CD4-positive, alpha-beta T cell (primary cell): ENCODE measurements at regions not wholly inside any gene's neighbourhood (a gene's known extent, or its start where the extent isn't known, plus 50 kb on each side); places are given as distances from the start of the nearest gene placed in this dataset.

ENCODE experiments used
- ATAC-seq: fragments of 200-7000 bp; cut with Tn5 transposase; one replicate; pipeline ENCODE4 v1.10.0; 2022; ENCODE audit warnings: mild to moderate bottlenecking; ENCODE audit not compliant: poor library complexity
- CTCF ChIA-PET: fragments of 350-600 bp; sonication (Branson Sonifier 250); formaldehyde crosslinking; loops from one replicate; lab custom pipeline; 2021; ENCODE audit warnings: antibody characterized with exemption, inconsistent platforms; lab: Charles Lee
- POLR2A ChIA-PET: fragments of 350-600 bp; sonication (Branson Sonifier 250); formaldehyde crosslinking; loops from one replicate; lab custom pipeline; 2021; ENCODE audit warnings: antibody characterized with exemption, inconsistent platforms; lab: Charles Lee
- DNase-seq, 14 experiments: peaks; one replicate each; pipeline ENCODE4 v3.0.0-alpha.2; 2013 to 2020; ENCODE audit warnings: mixed read lengths in 2 of 14
- H3K27ac ChIP-seq, 2 donors: one replicate each; pipeline versions ENCODE4 v1.5.1 to v1.7.0; 2013; ENCODE audit warnings: low read length in 2 of 2, low read depth in 1 of 2, mild to moderate bottlenecking in 1 of 2
- H3K27me3 ChIP-seq, 2 experiments: 1 replicate in 1 of 2; 2 replicates in 1 of 2; pipeline versions ENCODE4 v1.6.1 to v1.7.0; 2013; ENCODE audit warnings: low read length in 2 of 2, control low read depth in 1 of 2, mild to moderate bottlenecking in 1 of 2, moderate library complexity in 1 of 2; ENCODE audit not compliant: insufficient read depth in 2 of 2, control insufficient read depth in 1 of 2
- H3K36me3 ChIP-seq: one replicate; pipeline ENCODE4 v1.6.1; 2013; ENCODE audit warnings: low read length, control low read depth; ENCODE audit not compliant: insufficient read depth
- H3K4me1 ChIP-seq: one replicate; pipeline ENCODE4 v1.6.1; 2013; ENCODE audit warnings: low read length, control low read depth; ENCODE audit not compliant: insufficient read depth
- H3K4me3 ChIP-seq: one replicate; pipeline ENCODE4 v1.5.1; 2013; ENCODE audit warnings: mild to moderate bottlenecking, low read length, moderate library complexity
- H3K9me3 ChIP-seq, 2 experiments: 1 replicate in 1 of 2; 2 replicates in 1 of 2; pipeline versions ENCODE4 v1.6.1 to v1.7.0; 2013; ENCODE audit warnings: low read length in 2 of 2, mild to moderate bottlenecking in 2 of 2, control low read depth in 1 of 2, moderate library complexity in 1 of 2; ENCODE audit not compliant: control insufficient read depth in 1 of 2, insufficient read depth in 1 of 2
- H3K27ac Mint-ChIP-seq: one replicate; pipeline ENCODE4 v1.8.0; 2020; ENCODE audit warnings: mixed read lengths
- H3K27me3 Mint-ChIP-seq: one replicate; pipeline ENCODE4 v1.8.0; 2021; ENCODE audit warnings: mixed read lengths
- H3K36me3 Mint-ChIP-seq: one replicate; pipeline ENCODE4 v1.8.0; 2021; ENCODE audit warnings: low read depth, mixed read lengths
- H3K4me1 Mint-ChIP-seq: one replicate; pipeline ENCODE4 v1.8.0; 2021; ENCODE audit warnings: low read depth, mixed read lengths
- H3K4me3 Mint-ChIP-seq: one replicate; pipeline ENCODE4 v1.8.0; 2020; ENCODE audit warnings: mild to moderate bottlenecking, mixed read lengths
- H3K9me3 Mint-ChIP-seq: one replicate; pipeline ENCODE4 v1.8.0; 2020; ENCODE audit warnings: mixed read lengths
- intact Hi-C, 2 experiments: fragments of 100-400 bp; cut with DNase I in 1 of 2; cut with micrococcal nuclease in 1 of 2; formaldehyde crosslinking; loops; one replicate each; pipeline versions ENCODE4 v1.15.1 to v1.9.0; 2023 to 2025; cut with DNase I, micrococcal nuclease
- TF ChIP-seq, protein P1 (sequence below): fragments of 200-600 bp; IDR thresholded peaks from one replicate; pipeline ENCODE4 v1.8.0; 2022; ENCODE audit warnings: antibody characterized with exemption, mild to moderate bottlenecking

DNA sequence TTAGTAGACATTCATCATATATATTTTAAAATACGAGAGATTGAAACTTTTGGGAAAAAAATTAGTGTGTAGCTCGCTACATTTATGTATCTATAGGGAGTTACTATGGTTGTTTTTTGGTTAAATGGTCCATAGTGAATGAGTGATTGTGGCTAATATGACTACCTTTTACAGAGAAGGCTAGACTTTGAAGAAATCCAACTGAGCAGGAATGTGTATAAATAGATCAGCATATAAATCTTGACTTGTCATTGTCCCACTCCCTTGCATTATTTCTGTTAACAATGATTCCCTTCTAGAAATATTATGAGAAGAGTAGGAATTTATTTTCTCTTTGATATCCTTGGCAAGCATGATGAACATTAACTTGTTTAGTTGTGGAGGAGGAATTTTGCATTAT lies 737.8 kb upstream of the MAP3K7 start:
- no peak overlapping the region for H3K27ac ChIP-seq
- ChIA-PET CTCF (no interaction called here), POLR2A (no interaction called here)
- H3K36me3 ChIP-seq: no peaks in the 10 kb centered on the region
- no peaks in the 10 kb centered on the region for H3K9me3 ChIP-seq
- Mint-ChIP-seq H3K36me3 (no peaks in the 10 kb centered on the region), H3K27me3 (no peaks in the 10 kb centered on the region), H3K4me1 (no peaks in the 10 kb centered on the region), H3K4me3 (no peak overlapping the region), H3K9me3 (no peaks in the 10 kb centered on the region), H3K27ac (no peak overlapping the region)
- H3K4me3 ChIP-seq: no peak overlapping the region
- no peak for DNase-seq
- intact Hi-C loops: no loop called here
- TF ChIP-seq, protein P1, sequence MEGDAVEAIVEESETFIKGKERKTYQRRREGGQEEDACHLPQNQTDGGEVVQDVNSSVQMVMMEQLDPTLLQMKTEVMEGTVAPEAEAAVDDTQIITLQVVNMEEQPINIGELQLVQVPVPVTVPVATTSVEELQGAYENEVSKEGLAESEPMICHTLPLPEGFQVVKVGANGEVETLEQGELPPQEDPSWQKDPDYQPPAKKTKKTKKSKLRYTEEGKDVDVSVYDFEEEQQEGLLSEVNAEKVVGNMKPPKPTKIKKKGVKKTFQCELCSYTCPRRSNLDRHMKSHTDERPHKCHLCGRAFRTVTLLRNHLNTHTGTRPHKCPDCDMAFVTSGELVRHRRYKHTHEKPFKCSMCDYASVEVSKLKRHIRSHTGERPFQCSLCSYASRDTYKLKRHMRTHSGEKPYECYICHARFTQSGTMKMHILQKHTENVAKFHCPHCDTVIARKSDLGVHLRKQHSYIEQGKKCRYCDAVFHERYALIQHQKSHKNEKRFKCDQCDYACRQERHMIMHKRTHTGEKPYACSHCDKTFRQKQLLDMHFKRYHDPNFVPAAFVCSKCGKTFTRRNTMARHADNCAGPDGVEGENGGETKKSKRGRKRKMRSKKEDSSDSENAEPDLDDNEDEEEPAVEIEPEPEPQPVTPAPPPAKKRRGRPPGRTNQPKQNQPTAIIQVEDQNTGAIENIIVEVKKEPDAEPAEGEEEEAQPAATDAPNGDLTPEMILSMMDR: no peak
- no peaks in the 10 kb centered on the region for H3K4me1 ChIP-seq
- no peaks in the 10 kb centered on the region for H3K27me3 ChIP-seq
- no peak for ATAC-seq

DNA sequence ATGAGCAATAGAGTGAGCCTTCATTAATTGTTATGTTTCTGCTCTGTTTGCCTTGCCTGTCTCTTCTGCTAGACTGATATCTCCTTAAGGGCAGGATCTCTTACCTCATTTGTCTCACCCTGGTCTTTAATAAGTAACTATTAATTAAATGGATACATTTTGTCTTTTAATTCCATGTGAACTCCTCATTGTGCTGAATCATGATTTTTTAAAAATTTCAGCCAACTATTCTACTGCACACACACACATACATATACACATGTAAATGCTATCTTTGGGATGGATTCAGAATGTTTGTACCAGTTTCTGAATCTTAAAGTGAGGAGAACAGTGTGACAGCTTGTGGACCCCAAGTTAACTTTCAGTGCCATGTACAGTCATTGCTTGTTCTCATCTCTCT lies 731.1 kb upstream of the MAP3K7 start:
- POLR2A ChIA-PET: no interaction called here
- H3K4me1 Mint-ChIP-seq: no peaks in the 10 kb centered on the region
- TF ChIP-seq, protein P1: no peak

DNA sequence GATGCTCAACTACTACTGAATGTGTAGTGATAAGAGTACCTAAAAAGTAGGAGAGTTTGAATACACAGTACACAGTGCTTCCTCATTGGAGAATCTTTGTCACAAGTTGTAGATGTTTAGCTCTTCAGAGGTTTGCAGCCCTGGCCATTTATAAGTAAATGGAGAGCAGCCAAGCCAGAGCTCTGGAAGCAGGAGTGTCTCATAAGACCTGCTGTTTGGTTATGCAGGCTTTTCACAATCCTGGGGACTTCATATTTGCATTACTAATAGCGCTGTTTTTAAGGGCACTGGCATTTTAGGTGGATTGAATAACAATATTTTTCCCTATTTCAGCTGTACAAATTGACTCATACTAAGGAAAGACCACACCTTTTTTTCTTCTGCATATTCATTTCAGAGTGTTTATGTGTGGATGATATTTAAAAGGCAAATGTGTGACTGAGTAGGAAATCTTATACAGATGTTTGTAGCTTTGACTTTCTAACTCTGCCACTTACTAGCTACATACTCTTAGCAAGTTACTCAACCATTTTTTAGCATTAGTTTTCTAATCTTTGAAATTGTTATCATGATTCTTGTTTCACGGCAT lies 730.5 kb upstream of the MAP3K7 start:
- H3K36me3 ChIP-seq: no peaks in the 10 kb centered on the region
- H3K4me3 ChIP-seq: no peak overlapping the region
- ChIA-PET POLR2A (no interaction called here), CTCF (no interaction called here)
- intact Hi-C loops: no loop called here
- DNase-seq (no peak), ATAC-seq (no peak)
- no peaks in the 10 kb centered on the region for H3K9me3 ChIP-seq
- no peak overlapping the region for H3K4me3 Mint-ChIP-seq
- no peaks in the 10 kb centered on the region for H3K27me3 ChIP-seq
- no peaks in the 10 kb centered on the region for H3K4me1 Mint-ChIP-seq
- no peaks in the 10 kb centered on the region for H3K27me3 Mint-ChIP-seq
- no peaks in the 10 kb centered on the region for H3K4me1 ChIP-seq
- no peak overlapping the region for H3K27ac ChIP-seq
- TF ChIP-seq, protein P1: no peak
- no peaks in the 10 kb centered on the region for H3K9me3 Mint-ChIP-seq
- H3K36me3 Mint-ChIP-seq: no peaks in the 10 kb centered on the region
- no peak overlapping the region for H3K27ac Mint-ChIP-seq

More for the DNA sequence above, 731.1 kb upstream of the MAP3K7 start:
- CTCF ChIA-PET: no interaction called here
- H3K4me3 Mint-ChIP-seq: no peak overlapping the region
- intact Hi-C loops: no loop called here
- no peak overlapping the region for H3K27ac Mint-ChIP-seq
- Histone ChIP-seq H3K27me3 (no peaks in the 10 kb centered on the region), H3K9me3 (no peaks in the 10 kb centered on the region), H3K4me1 (no peaks in the 10 kb centered on the region), H3K36me3 (no peaks in the 10 kb centered on the region), H3K4me3 (no peak overlapping the region), H3K27ac (no peak overlapping the region)
- H3K36me3 Mint-ChIP-seq: no peaks in the 10 kb centered on the region
- no peaks in the 10 kb centered on the region for H3K27me3 Mint-ChIP-seq
- ATAC-seq (no peak), DNase-seq (no peak)
- no peaks in the 10 kb centered on the region for H3K9me3 Mint-ChIP-seq
